ENCODE measurements at regions not wholly inside any gene's neighbourhood (a gene's known extent, or its start where the extent isn't known, plus 50 kb on each side); places are given as distances from the start of the nearest gene placed in this dataset.
"Not testable (repeated sequence)": the region's sequence is repeated elsewhere in the genome, so short reads cannot be mapped to it uniquely, and the experiment has no call there.

GRCh38 chr12:131399000-131399399 is 311.9 kb upstream of the SFSWAP start:
- DNase-seq: no peak

- DNase-seq: not testable (repeated sequence)
Measured at GRCh38 chr12:131400668-131401294, 310.1 kb upstream of the SFSWAP start.

- DNase-seq: not testable (repeated sequence)
Measured at GRCh38 chr12:131401907-131402633, 308.8 kb upstream of the SFSWAP start.

- no peak for DNase-seq
Measured at GRCh38 chr12:131402781-131403396, 308.0 kb upstream of the SFSWAP start.

- no peak for DNase-seq
Measured at GRCh38 chr12:131403676-131404075, 307.2 kb upstream of the SFSWAP start.

- DNase-seq: no peak
Measured at GRCh38 chr12:131404705-131405104, 306.2 kb upstream of the SFSWAP start.

- no peak for DNase-seq
Measured at GRCh38 chr12:131407221-131408035, 303.5 kb upstream of the SFSWAP start.

- DNase-seq: no peak
Measured at GRCh38 chr12:131408036-131408365, 302.9 kb upstream of the SFSWAP start.

GRCh38 chr12:131408484-131408883 is 302.4 kb upstream of the SFSWAP start:
- no peak for DNase-seq

- no peak for DNase-seq
Measured at GRCh38 chr12:131409211-131409610, 301.7 kb upstream of the SFSWAP start.

- not testable (repeated sequence) for DNase-seq
Measured at GRCh38 chr12:131411827-131412226, 299.1 kb upstream of the SFSWAP start.

- no peak for DNase-seq
Measured at GRCh38 chr12:131413006-131413405, 297.9 kb upstream of the SFSWAP start.

GRCh38 chr12:131413471-131413870 is 297.4 kb upstream of the SFSWAP start:
- no peak for DNase-seq

- not testable (repeated sequence) for DNase-seq
Measured at GRCh38 chr12:131414155-131414922, 296.6 kb upstream of the SFSWAP start.

GRCh38 chr12:131415781-131416180 is 295.1 kb upstream of the SFSWAP start:
- DNase-seq: no peak

- no peak for DNase-seq
Measured at GRCh38 chr12:131418121-131418520, 292.8 kb upstream of the SFSWAP start.

GRCh38 chr12:131418884-131419283 is 292.0 kb upstream of the SFSWAP start:
- DNase-seq: no peak

GRCh38 chr12:131420867-131421447 is 289.9 kb upstream of the SFSWAP start:
- no peak for DNase-seq

GRCh38 chr12:131421509-131422186 is 289.2 kb upstream of the SFSWAP start:
- no peak for DNase-seq

GRCh38 chr12:131422187-131422520 is 288.7 kb upstream of the SFSWAP start:
- no peak for DNase-seq

- no peak for DNase-seq
Measured at GRCh38 chr12:131422744-131423143, 288.1 kb upstream of the SFSWAP start.

GRCh38 chr12:131424270-131424669 is 286.6 kb upstream of the SFSWAP start:
- no peak for DNase-seq
